Erythroblast (primary cell): ENCODE measurements at regions not wholly inside any gene's neighbourhood (a gene's known extent, or its start where the extent isn't known, plus 50 kb on each side); places are given as distances from the start of the nearest gene placed in this dataset.

Source experiments
- GATA1 ChIP-seq: IDR thresholded peaks from 2 replicates; pipeline ENCODE4 v1.6.1; 2011; ENCODE audit warnings: low read depth, mild to moderate bottlenecking, control low read depth, low read length, moderate library complexity
- POLR2A ChIP-seq: IDR thresholded peaks from 2 replicates; pipeline ENCODE4 v1.6.1; 2011; ENCODE audit warnings: mild to moderate bottlenecking, low read length

- TF ChIP-seq POLR2A, result no peak
- TF ChIP-seq GATA1, result no peak
Observed at GRCh38 chr17:65277576-65277975, 140.4 kb downstream of the RGS9 start.
